HG03095 (cell line): ENCODE measurements at regions not wholly inside any gene's neighbourhood (a gene's known extent, or its start where the extent isn't known, plus 50 kb on each side); places are given as distances from the start of the nearest gene placed in this dataset.
A peak's percentile ranks its signal among the peaks of the same experiment; 100 is the strongest.
"Not testable (repeated sequence)": the region's sequence is repeated elsewhere in the genome, so short reads cannot be mapped to it uniquely, and the experiment has no call there.

Experiments
- ATAC-seq: cut with Tn5 transposase; IDR thresholded peaks from one replicate; pipeline ENCODE4 v1.9.1; 2021; ENCODE audit warnings: moderate library complexity; ENCODE audit not compliant: unreplicated experiment

- ATAC-seq: no peak
These were observed 73.6 kb upstream of the TARDBP start for GRCh38 chr1:10938741-10939417.

GRCh38 chr1:10939654-10940450 is 72.6 kb upstream of the TARDBP start:
- peak; percentile 58 for ATAC-seq

GRCh38 chr1:10940451-10940804 is 72.0 kb upstream of the TARDBP start:
- ATAC-seq: no peak

GRCh38 chr1:10940838-10941237 is 71.6 kb upstream of the TARDBP start:
- no peak for ATAC-seq

GRCh38 chr1:10941891-10942541 is 70.4 kb upstream of the TARDBP start:
- ATAC-seq: no peak

GRCh38 chr1:10942542-10942912 is 69.9 kb upstream of the TARDBP start:
- no peak for ATAC-seq

- no peak for ATAC-seq
These were observed 69.4 kb upstream of the TARDBP start for GRCh38 chr1:10943041-10943440.

GRCh38 chr1:10943991-10944730 is 68.3 kb upstream of the TARDBP start:
- ATAC-seq: no peak

- no peak for ATAC-seq
These were observed 66.4 kb upstream of the TARDBP start for GRCh38 chr1:10945991-10946509.

GRCh38 chr1:10947181-10947580 is 65.3 kb upstream of the TARDBP start:
- ATAC-seq: no peak

GRCh38 chr1:10947691-10948462 is 64.6 kb upstream of the TARDBP start:
- ATAC-seq: no peak

- ATAC-seq: no peak
These were observed 64.0 kb upstream of the TARDBP start for GRCh38 chr1:10948463-10948775.

- ATAC-seq: no peak
These were observed 61.9 kb upstream of the TARDBP start for GRCh38 chr1:10950316-10951172.

- not testable (repeated sequence) for ATAC-seq
These were observed 61.2 kb upstream of the TARDBP start for GRCh38 chr1:10951298-10951697.

GRCh38 chr1:10951961-10952360 is 60.5 kb upstream of the TARDBP start:
- ATAC-seq: no peak

GRCh38 chr1:10953505-10954193 is 58.8 kb upstream of the TARDBP start:
- ATAC-seq: no peak

GRCh38 chr1:10957133-10957532 is 55.3 kb upstream of the TARDBP start:
- ATAC-seq: no peak

GRCh38 chr1:10958614-10959013 is 53.8 kb upstream of the TARDBP start:
- no peak for ATAC-seq
